Mesenchymal stem cell (in vitro differentiated cells and primary cell): ENCODE measurements at regions not wholly inside any gene's neighbourhood (a gene's known extent, or its start where the extent isn't known, plus 50 kb on each side); places are given as distances from the start of the nearest gene placed in this dataset.

Source experiments
- DNase-seq: peaks from one replicate; pipeline ENCODE4 v3.0.0-alpha.2; 2013
- H2AFZ ChIP-seq: one replicate; pipeline ENCODE4 v1.6.1; 2013; ENCODE audit warnings: low read depth, mild to moderate bottlenecking, control low read depth, inconsistent platforms, low read length, moderate library complexity
- H2AK5ac ChIP-seq: 2 replicates; pipeline ENCODE4 v1.6.1; 2013; ENCODE audit warnings: low read length, moderate library complexity, mild to moderate bottlenecking, inconsistent platforms; ENCODE audit not compliant: severe bottlenecking
- H2BK120ac ChIP-seq: one replicate; pipeline ENCODE4 v1.6.1; 2013; ENCODE audit warnings: low read depth, mild to moderate bottlenecking, inconsistent platforms, low read length, moderate library complexity
- H2BK12ac ChIP-seq, 2 experiments: one replicate each; pipeline ENCODE4 v1.6.1; 2013; ENCODE audit warnings: inconsistent platforms in 2 of 2, low read length in 2 of 2, mild to moderate bottlenecking in 2 of 2, moderate library complexity in 2 of 2, control low read depth in 1 of 2
- H2BK15ac ChIP-seq: one replicate; pipeline ENCODE4 v1.6.1; 2013; ENCODE audit warnings: mild to moderate bottlenecking, low read depth, inconsistent platforms; ENCODE audit not compliant: poor library complexity, severe bottlenecking
- H2BK5ac ChIP-seq: 2 replicates; pipeline ENCODE4 v1.6.1; 2013; ENCODE audit warnings: low read depth, mild to moderate bottlenecking, low read length, control low read depth, inconsistent platforms; ENCODE audit not compliant: poor library complexity, severe bottlenecking
- H3K14ac ChIP-seq, 2 experiments: one replicate each; pipeline ENCODE4 v1.6.1; 2013; ENCODE audit warnings: inconsistent platforms in 2 of 2, low read length in 2 of 2, control low read depth in 1 of 2, mild to moderate bottlenecking in 1 of 2, moderate library complexity in 1 of 2
- H3K18ac ChIP-seq, 2 experiments: one replicate each; pipeline ENCODE4 v1.6.1; 2013; ENCODE audit warnings: inconsistent platforms in 2 of 2, low read length in 2 of 2, control low read depth in 1 of 2, low read depth in 1 of 2, mild to moderate bottlenecking in 1 of 2
- H3K23ac ChIP-seq, 2 experiments: one replicate each; pipeline ENCODE4 v1.6.1; 2013; ENCODE audit warnings: inconsistent platforms in 2 of 2, low read length in 2 of 2, mild to moderate bottlenecking in 2 of 2, moderate library complexity in 2 of 2, control low read depth in 1 of 2
- H3K27ac ChIP-seq: 2 replicates; pipeline ENCODE4 v1.5.1; 2013; ENCODE audit warnings: mild to moderate bottlenecking, moderate library complexity, low read length, control low read depth, inconsistent platforms; ENCODE audit not compliant: poor library complexity, severe bottlenecking
- H3K27me3 ChIP-seq, 2 experiments: 2 replicates each; pipeline versions ENCODE4 v1.6.1 to v1.7.0; 2013; ENCODE audit warnings: low read length in 2 of 2, mild to moderate bottlenecking in 2 of 2, moderate library complexity in 2 of 2, control low read depth in 1 of 2, inconsistent platforms in 1 of 2; ENCODE audit not compliant: control insufficient read depth in 1 of 2, insufficient read depth in 1 of 2
- H3K36me3 ChIP-seq, 2 experiments: 2 replicates each; pipeline versions ENCODE4 v1.6.1 to v1.7.0; 2013; ENCODE audit warnings: low read length in 2 of 2, control low read depth in 1 of 2, inconsistent platforms in 1 of 2, low read depth in 1 of 2, mild to moderate bottlenecking in 1 of 2; ENCODE audit not compliant: insufficient read depth in 2 of 2, control insufficient read depth in 1 of 2
- H3K4ac ChIP-seq, 2 experiments: one replicate each; pipeline ENCODE4 v1.6.1; 2013; ENCODE audit warnings: inconsistent platforms in 2 of 2, low read length in 2 of 2, mild to moderate bottlenecking in 2 of 2, moderate library complexity in 2 of 2, control low read depth in 1 of 2, low read depth in 1 of 2
- H3K4me1 ChIP-seq: 2 replicates; pipeline ENCODE4 v1.6.1; 2013; ENCODE audit warnings: low read depth, low read length, control low read depth; ENCODE audit not compliant: control insufficient read depth, insufficient read depth
- H3K4me2 ChIP-seq: 2 replicates; pipeline ENCODE4 v1.6.1; 2013; ENCODE audit warnings: low read length, mild to moderate bottlenecking, inconsistent platforms; ENCODE audit not compliant: poor library complexity, severe bottlenecking
- H3K4me3 ChIP-seq, 2 experiments: 2 replicates each; pipeline versions ENCODE4 v1.5.1 to v1.7.0; 2013; ENCODE audit warnings: low read length in 2 of 2, mild to moderate bottlenecking in 2 of 2, control low read depth in 1 of 2, low read depth in 1 of 2; ENCODE audit not compliant: insufficient read depth in 1 of 2
- H3K79me1 ChIP-seq: replicated peaks from 2 replicates; pipeline ENCODE4 v1.6.1; 2013; ENCODE audit warnings: mild to moderate bottlenecking, control low read depth, low read length, inconsistent platforms; ENCODE audit not compliant: poor library complexity, severe bottlenecking
- H3K9ac ChIP-seq: 2 replicates; pipeline ENCODE4 v1.7.0; 2013; ENCODE audit warnings: mild to moderate bottlenecking, low read length, moderate library complexity
- H3K9me3 ChIP-seq: 2 replicates; pipeline ENCODE4 v1.7.0; 2013; ENCODE audit warnings: mild to moderate bottlenecking, low read length; ENCODE audit not compliant: control insufficient read depth
- H4K8ac ChIP-seq: one replicate; pipeline ENCODE4 v1.6.1; 2013; ENCODE audit warnings: inconsistent platforms, mild to moderate bottlenecking, low read length, moderate library complexity
- H4K91ac ChIP-seq: one replicate; pipeline ENCODE4 v1.6.1; 2013; ENCODE audit warnings: mild to moderate bottlenecking, low read length, inconsistent platforms
- WGBS: methylation state at CpG from one replicate; pipeline ENCODE4 v1.1.7; 2013; ENCODE audit warnings: mixed read lengths; 5-methylcytosine and 5-hydroxymethylcytosine counted together

- Histone ChIP-seq H3K27me3 (no peaks in the 10 kb centered on the region), H2BK15ac (no peak overlapping the region), H3K4me2 (no peak overlapping the region), H4K91ac (no peak overlapping the region), H3K18ac (no peak overlapping the region), H4K8ac (no peak overlapping the region), H3K79me1 (no peaks in the 10 kb centered on the region), H2AK5ac (no peak overlapping the region), H3K4me1 (no peaks in the 10 kb centered on the region), H3K27ac (no peak overlapping the region), H2BK5ac (no peak overlapping the region), H3K9ac (no peak overlapping the region), H2AFZ (no peak overlapping the region), H3K4me3 (no peak overlapping the region), H3K14ac (no peak overlapping the region), H3K9me3 (no peaks in the 10 kb centered on the region), H2BK120ac (no peak overlapping the region), H2BK12ac (no peak overlapping the region), H3K4ac (no peak overlapping the region), H3K23ac (no peak overlapping the region), H3K36me3 (no peaks in the 10 kb centered on the region)
- no peak for DNase-seq
- WGBS, result 43% methylated on average over 5 of the region's 5 CpGs
Measured at GRCh38 chr16:35730251-35730650, 2270.8 kb downstream of the TP53TG3F start.

- no peak overlapping the region for H2BK5ac ChIP-seq
- no peak overlapping the region for H4K91ac ChIP-seq
- H2BK120ac ChIP-seq, result no peak overlapping the region
- no peak overlapping the region for H3K9ac ChIP-seq
- H3K36me3 ChIP-seq, result no peaks in the 10 kb centered on the region
- H3K4ac ChIP-seq, result no peak overlapping the region
- no peak overlapping the region for H3K18ac ChIP-seq
- no peak overlapping the region for H3K4me3 ChIP-seq
- H3K9me3 ChIP-seq, result no peaks in the 10 kb centered on the region
- H3K14ac ChIP-seq, result no peak overlapping the region
- no peak overlapping the region for H3K23ac ChIP-seq
- no peak overlapping the region for H2AFZ ChIP-seq
- no peaks in the 10 kb centered on the region for H3K27me3 ChIP-seq
- H2BK12ac ChIP-seq, result no peak overlapping the region
- H3K4me1 ChIP-seq, result no peaks in the 10 kb centered on the region
- H3K79me1 ChIP-seq, result no peaks in the 10 kb centered on the region
- 84% methylated on average over 9 of the region's 9 CpGs for WGBS
- no peak for DNase-seq
- no peak overlapping the region for H3K27ac ChIP-seq
- H2BK15ac ChIP-seq, result no peak overlapping the region
- H2AK5ac ChIP-seq, result no peak overlapping the region
- no peak overlapping the region for H3K4me2 ChIP-seq
- H4K8ac ChIP-seq, result no peak overlapping the region
Measured at GRCh38 chr16:35731341-35732040, 2272.1 kb downstream of the TP53TG3F start.

DNA sequence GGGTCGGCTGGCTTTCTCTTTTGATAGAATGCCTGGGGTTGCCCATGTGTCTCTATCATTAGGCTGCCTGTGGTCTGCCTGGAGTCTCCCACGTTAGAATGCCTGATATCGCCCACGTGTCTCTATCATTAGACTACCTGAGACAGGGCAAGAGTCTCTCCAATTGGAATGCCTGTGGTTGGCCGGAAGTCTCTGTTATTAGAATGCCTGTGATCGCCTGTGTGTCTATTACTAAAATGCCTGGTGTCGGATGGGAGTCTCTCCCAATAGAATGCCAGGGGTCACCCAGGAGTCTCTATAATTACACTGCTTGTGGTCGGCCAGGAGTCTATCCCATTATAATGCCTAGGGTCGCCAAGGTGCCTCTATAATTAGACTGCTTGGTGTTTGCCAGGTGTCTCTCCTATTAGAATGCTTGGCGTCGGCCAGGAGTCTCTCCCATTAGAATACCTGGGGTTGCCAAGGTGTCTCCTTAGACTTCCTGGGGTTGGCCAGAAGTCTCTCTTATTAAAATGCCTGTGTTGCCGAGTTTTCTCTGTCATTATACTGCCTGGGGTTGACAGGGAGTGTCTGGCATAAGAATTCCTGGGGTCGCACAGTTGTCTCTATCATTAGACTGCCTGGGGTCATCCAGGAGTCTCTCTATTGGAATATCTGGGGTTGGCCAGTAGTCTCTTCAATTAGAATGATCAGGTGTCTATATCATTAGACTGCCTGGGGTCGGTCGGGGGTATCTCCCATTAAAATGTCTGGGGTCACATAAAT is 2272.8 kb downstream of the TP53TG3F start:
- Histone ChIP-seq H2BK5ac (no peak overlapping the region), H3K18ac (no peak overlapping the region), H2BK120ac (no peak overlapping the region), H3K36me3 (no peaks in the 10 kb centered on the region), H3K23ac (no peak overlapping the region), H3K4me2 (no peak overlapping the region), H4K8ac (no peak overlapping the region), H2BK15ac (no peak overlapping the region), H2BK12ac (no peak overlapping the region), H3K27me3 (no peaks in the 10 kb centered on the region), H3K4me3 (no peak overlapping the region), H3K27ac (no peak overlapping the region), H3K9ac (no peak overlapping the region), H3K4ac (no peak overlapping the region), H3K79me1 (no peaks in the 10 kb centered on the region), H3K4me1 (no peaks in the 10 kb centered on the region), H2AK5ac (no peak overlapping the region), H3K9me3 (no peaks in the 10 kb centered on the region), H2AFZ (no peak overlapping the region), H3K14ac (no peak overlapping the region), H4K91ac (no peak overlapping the region)
- 71% methylated on average over 15 of the region's 15 CpGs for WGBS
- no peak for DNase-seq

GRCh38 chr16:35733278-35733965 is 2274.0 kb downstream of the TP53TG3F start:
- H3K79me1 ChIP-seq, result no peaks in the 10 kb centered on the region
- H3K9me3 ChIP-seq, result no peaks in the 10 kb centered on the region
- WGBS, result 37% methylated on average over 3 of the region's 3 CpGs
- H2BK120ac ChIP-seq, result no peak overlapping the region
- H3K27ac ChIP-seq, result no peak overlapping the region
- H3K4me2 ChIP-seq, result no peak overlapping the region
- no peaks in the 10 kb centered on the region for H3K4me1 ChIP-seq
- no peak for DNase-seq
- no peak overlapping the region for H2BK12ac ChIP-seq
- no peak overlapping the region for H2AFZ ChIP-seq
- H2BK15ac ChIP-seq, result no peak overlapping the region
- no peak overlapping the region for H4K8ac ChIP-seq
- H3K4me3 ChIP-seq, result no peak overlapping the region
- H3K36me3 ChIP-seq, result no peaks in the 10 kb centered on the region
- H3K23ac ChIP-seq, result no peak overlapping the region
- H3K18ac ChIP-seq, result no peak overlapping the region
- no peak overlapping the region for H2BK5ac ChIP-seq
- no peak overlapping the region for H3K4ac ChIP-seq
- H3K9ac ChIP-seq, result no peak overlapping the region
- H3K14ac ChIP-seq, result no peak overlapping the region
- H4K91ac ChIP-seq, result no peak overlapping the region
- no peaks in the 10 kb centered on the region for H3K27me3 ChIP-seq
- no peak overlapping the region for H2AK5ac ChIP-seq
